ENCODE measurements at regions not wholly inside any gene's neighbourhood (a gene's known extent, or its start where the extent isn't known, plus 50 kb on each side); places are given as distances from the start of the nearest gene placed in this dataset.

GRCh38 chr4:162640152-162640551 is 476.4 kb upstream of the FSTL5 start:
- Histone ChIP-seq H3K36me3 (replicated peaks; ENCODE audit: low read depth, low read length) (no peaks in the 10 kb centered on the region), H3K79me2 (ENCODE audit: low read length) (no peaks in the 10 kb centered on the region), H3K9me3 (ENCODE audit: insufficient read depth, low read length) (no peaks in the 10 kb centered on the region), H3K4me3 (ENCODE audit: low read length) (no peak overlapping the region), H3K27ac (ENCODE audit: low read length) (no peak overlapping the region), H2AFZ (ENCODE audit: low read depth, low read length) (no peak overlapping the region), H4K20me1 (ENCODE audit: insufficient read depth, low read length) (no peaks in the 10 kb centered on the region), H3K27me3 (ENCODE audit: low read depth, low read length) (no peaks in the 10 kb centered on the region), H3K4me2 (ENCODE audit: low read length) (no peak overlapping the region), H3K9ac (ENCODE audit: low read length) (no peak overlapping the region), H3K4me1 (ENCODE audit: low read length) (no peaks in the 10 kb centered on the region)
- TF ChIP-seq CTCF (IDR thresholded peaks at IDR 0.05; ENCODE audit: low read depth, low read length) (no peak), EZH2phosphoT487 (IDR thresholded peaks at IDR 0.05; ENCODE audit: low read depth) (no peak)

GRCh38 chr4:162634390-162634789 is 470.6 kb upstream of the FSTL5 start:
- Histone ChIP-seq H2AFZ (ENCODE audit: low read depth, low read length) (no peak overlapping the region), H3K27ac (ENCODE audit: low read length) (no peak overlapping the region), H3K27me3 (ENCODE audit: low read depth, low read length) (no peaks in the 10 kb centered on the region), H3K79me2 (ENCODE audit: low read length) (no peaks in the 10 kb centered on the region), H3K4me2 (ENCODE audit: low read length) (no peak overlapping the region), H3K4me1 (ENCODE audit: low read length) (no peaks in the 10 kb centered on the region), H3K36me3 (replicated peaks; ENCODE audit: low read depth, low read length) (no peaks in the 10 kb centered on the region), H3K4me3 (ENCODE audit: low read length) (no peak overlapping the region), H3K9me3 (ENCODE audit: insufficient read depth, low read length) (no peaks in the 10 kb centered on the region), H4K20me1 (ENCODE audit: insufficient read depth, low read length) (no peaks in the 10 kb centered on the region), H3K9ac (ENCODE audit: low read length) (no peak overlapping the region)
- TF ChIP-seq CTCF (IDR thresholded peaks at IDR 0.05; ENCODE audit: low read depth, low read length) (no peak), EZH2phosphoT487 (IDR thresholded peaks at IDR 0.05; ENCODE audit: low read depth) (no peak)

GRCh38 chr4:162622664-162623063 is 458.9 kb upstream of the FSTL5 start:
- Histone ChIP-seq H3K9me3 (ENCODE audit: insufficient read depth, low read length) (no peaks in the 10 kb centered on the region), H3K4me1 (ENCODE audit: low read length) (no peaks in the 10 kb centered on the region), H3K79me2 (ENCODE audit: low read length) (no peaks in the 10 kb centered on the region), H3K4me2 (ENCODE audit: low read length) (no peak overlapping the region), H2AFZ (ENCODE audit: low read depth, low read length) (no peak overlapping the region), H3K4me3 (ENCODE audit: low read length) (no peak overlapping the region), H3K27ac (ENCODE audit: low read length) (no peak overlapping the region), H3K36me3 (replicated peaks; ENCODE audit: low read depth, low read length) (no peaks in the 10 kb centered on the region), H4K20me1 (ENCODE audit: insufficient read depth, low read length) (no peaks in the 10 kb centered on the region), H3K9ac (ENCODE audit: low read length) (no peak overlapping the region), H3K27me3 (ENCODE audit: low read depth, low read length) (no peaks in the 10 kb centered on the region)
- TF ChIP-seq CTCF (IDR thresholded peaks at IDR 0.05; ENCODE audit: low read depth, low read length) = no peak
- no peak for TF ChIP-seq EZH2phosphoT487 (IDR thresholded peaks at IDR 0.05; ENCODE audit: low read depth)

GRCh38 chr4:162610116-162610515 is 446.3 kb upstream of the FSTL5 start:
- Histone ChIP-seq H3K9me3 (ENCODE audit: insufficient read depth, low read length) (no peaks in the 10 kb centered on the region), H3K9ac (ENCODE audit: low read length) (no peak overlapping the region), H3K27ac (ENCODE audit: low read length) (no peak overlapping the region), H3K4me3 (ENCODE audit: low read length) (no peak overlapping the region), H3K4me2 (ENCODE audit: low read length) (no peak overlapping the region), H4K20me1 (ENCODE audit: insufficient read depth, low read length) (no peaks in the 10 kb centered on the region), H3K36me3 (replicated peaks; ENCODE audit: low read depth, low read length) (no peaks in the 10 kb centered on the region), H3K27me3 (ENCODE audit: low read depth, low read length) (no peaks in the 10 kb centered on the region), H3K4me1 (ENCODE audit: low read length) (no peaks in the 10 kb centered on the region), H3K79me2 (ENCODE audit: low read length) (no peaks in the 10 kb centered on the region), H2AFZ (ENCODE audit: low read depth, low read length) (no peak overlapping the region)
- TF ChIP-seq EZH2phosphoT487 (IDR thresholded peaks at IDR 0.05; ENCODE audit: low read depth) (no peak), CTCF (IDR thresholded peaks at IDR 0.05; ENCODE audit: low read depth, low read length) (no peak)
